CD4-positive, CD25-positive, alpha-beta regulatory T cell (primary cell): ENCODE measurements at regions not wholly inside any gene's neighbourhood (a gene's known extent, or its start where the extent isn't known, plus 50 kb on each side); places are given as distances from the start of the nearest gene placed in this dataset.
A peak's percentile ranks its signal among the peaks of the same experiment; 100 is the strongest.

Experiments
- ATAC-seq, 2 donors: fragments of 150-1000 bp; cut with Tn5 transposase; one replicate each; pipeline ENCODE4 v1.10.0; 2021; ENCODE audit warnings: low read depth in 2 of 2, moderate number of reproducible peaks in 2 of 2, moderate library complexity in 1 of 2
- DNase-seq, 3 donors: peaks; one replicate each; pipeline versions ENCODE4 v3.0.0 to v3.0.0-alpha.2; 2012 to 2022; ENCODE audit warnings: mixed read lengths in 1 of 3
- H3K27ac ChIP-seq: one replicate; pipeline ENCODE4 v1.7.0; 2013; ENCODE audit warnings: mild to moderate bottlenecking, low read length; ENCODE audit not compliant: insufficient read depth, poor library complexity, severe bottlenecking
- H3K27me3 ChIP-seq: one replicate; pipeline ENCODE4 v1.7.0; 2013; ENCODE audit warnings: low read length; ENCODE audit not compliant: control insufficient read depth, insufficient read depth
- H3K36me3 ChIP-seq: one replicate; pipeline ENCODE4 v1.7.0; 2013; ENCODE audit warnings: mild to moderate bottlenecking, low read length, moderate library complexity; ENCODE audit not compliant: control insufficient read depth, insufficient read depth
- H3K4me1 ChIP-seq: 2 replicates; pipeline ENCODE4 v1.7.0; 2013; ENCODE audit warnings: mild to moderate bottlenecking, low read length; ENCODE audit not compliant: insufficient read depth, control insufficient read depth, poor library complexity, severe bottlenecking
- H3K4me3 ChIP-seq: one replicate; pipeline ENCODE4 v1.7.0; 2013; ENCODE audit warnings: low read depth, mild to moderate bottlenecking, low read length, moderate library complexity
- H3K9me3 ChIP-seq, 2 experiments: 1 replicate in 1 of 2; 2 replicates in 1 of 2; pipeline ENCODE4 v1.7.0; 2013; ENCODE audit warnings: low read length in 2 of 2, mild to moderate bottlenecking in 1 of 2, moderate library complexity in 1 of 2; ENCODE audit not compliant: control insufficient read depth in 2 of 2
- H3K27ac Mint-ChIP-seq, 3 donors: one replicate each; pipeline ENCODE4 v1.8.0; 2020 to 2022; ENCODE audit warnings: mild to moderate bottlenecking in 3 of 3, mixed read lengths in 3 of 3, moderate library complexity in 2 of 3
- H3K27me3 Mint-ChIP-seq: one replicate; pipeline ENCODE4 v1.8.0; 2022; ENCODE audit warnings: mild to moderate bottlenecking, mixed read lengths
- H3K36me3 Mint-ChIP-seq: one replicate; pipeline ENCODE4 v1.8.0; 2020; ENCODE audit warnings: mixed read lengths
- H3K4me1 Mint-ChIP-seq, 4 donors: one replicate each; pipeline ENCODE4 v1.8.0; 2020 to 2022; ENCODE audit warnings: mixed read lengths in 4 of 4, mild to moderate bottlenecking in 1 of 4
- H3K4me3 Mint-ChIP-seq, 4 donors: one replicate each; pipeline ENCODE4 v1.8.0; 2020 to 2022; ENCODE audit warnings: mild to moderate bottlenecking in 4 of 4, mixed read lengths in 4 of 4, moderate library complexity in 3 of 4
- H3K9me3 Mint-ChIP-seq, 7 donors: one replicate each; pipeline ENCODE4 v1.8.0; 2020 to 2022; ENCODE audit warnings: mixed read lengths in 7 of 7, mild to moderate bottlenecking in 3 of 7, moderate library complexity in 2 of 7

GRCh38 chr4:30670206-30670605 lies 50.0 kb upstream of the PCDH7 start:
- H3K27me3 ChIP-seq = no peaks in the 10 kb centered on the region
- no peak overlapping the region for H3K4me3 Mint-ChIP-seq
- H3K4me3 ChIP-seq = no peak overlapping the region
- no peaks in the 10 kb centered on the region for H3K36me3 ChIP-seq
- H3K27ac ChIP-seq = no peak overlapping the region
- H3K27me3 Mint-ChIP-seq = no peaks in the 10 kb centered on the region
- no peaks in the 10 kb centered on the region for H3K4me1 Mint-ChIP-seq
- peaks cover 0 to 7% (median 4%) of the 10 kb centered on the region in 7 donors for H3K9me3 Mint-ChIP-seq
- ATAC-seq = no peak
- peaks cover 5 to 6% of the 10 kb centered on the region in 2 experiments for H3K9me3 ChIP-seq
- DNase-seq = no peak
- no peaks in the 10 kb centered on the region for H3K4me1 ChIP-seq
- H3K27ac Mint-ChIP-seq = peak overlapping the region in 1 of 3 donors; percentile 1
- H3K36me3 Mint-ChIP-seq = no peaks in the 10 kb centered on the region
